K562 (cell line): ENCODE measurements at regions not wholly inside any gene's neighbourhood (a gene's known extent, or its start where the extent isn't known, plus 50 kb on each side); places are given as distances from the start of the nearest gene placed in this dataset.

Source experiments
- DACH1 ChIP-seq: fragments of 450-650 bp; IDR thresholded peaks from 2 replicates; pipeline ENCODE4 v1.6.1; 2018; ENCODE audit not compliant: partially characterized antibody
- FOXA1 ChIP-seq: fragments of 450-650 bp; IDR thresholded peaks from 2 replicates; pipeline ENCODE4 v1.6.1; 2016; ENCODE audit warnings: mild to moderate bottlenecking, borderline replicate concordance
- ZNF133 ChIP-seq: fragments of 250-450 bp; sonication (Bioruptor Pico); IDR thresholded peaks from 2 replicates; pipeline ENCODE4 v1.4.0; 2020; ENCODE audit warnings: mild to moderate bottlenecking

- TF ChIP-seq ZNF133 (CRISPR knock-in tag) = no peak
- TF ChIP-seq FOXA1 = no peak
- no peak for TF ChIP-seq DACH1
Measured at GRCh38 chr22:49600468-49600867, 227.2 kb downstream of the BRD1 start.
